ENCODE measurements at regions not wholly inside any gene's neighbourhood (a gene's known extent, or its start where the extent isn't known, plus 50 kb on each side); places are given as distances from the start of the nearest gene placed in this dataset.

GRCh38 chr2:128982001-128982400 lies 663.3 kb upstream of the HS6ST1 start:
- ChIA-PET CTCF (no interaction called here), POLR2A (ENCODE audit: unreplicated experiment) (no interaction called here)
- Histone ChIP-seq H3K4me1 (ENCODE audit: insufficient read depth, low read length) (no peaks in the 10 kb centered on the region), H3K4me3 (ENCODE audit: low read length) (no peak overlapping the region), H3K9me2 (replicated peaks; ENCODE audit: low read length) (no peaks in the 10 kb centered on the region), H3K4me2 (ENCODE audit: low read length) (no peak overlapping the region), H3K27me3 (ENCODE audit: low read length) (no peaks in the 10 kb centered on the region), H3K27ac (ENCODE audit: low read length) (no peak overlapping the region), H4K20me1 (ENCODE audit: low read length) (no peaks in the 10 kb centered on the region), H3K9me3 (ENCODE audit: low read length) (no peaks in the 10 kb centered on the region), H3K79me2 (ENCODE audit: low read length) (no peaks in the 10 kb centered on the region), H3K36me3 (ENCODE audit: low read depth, low read length) (no peaks in the 10 kb centered on the region), H2AFZ (ENCODE audit: low read length) (no peak overlapping the region), H3K9ac (ENCODE audit: low read length) (no peak overlapping the region), H3F3A (ENCODE audit: low read length, unreplicated experiment) (no peaks in the 10 kb centered on the region)
- ATAC-seq (no peak), DNase-seq (no peak)
- intact Hi-C loops (cut with micrococcal nuclease), result no loop called here
- TF ChIP-seq CTCF (conservative IDR thresholded peaks at IDR 0.05; ENCODE audit: low read depth, low read length) (no peak), EZH2 (IDR thresholded peaks at IDR 0.05; ENCODE audit: low read length, unreplicated experiment) (no peak), EZH2phosphoT487 (IDR thresholded peaks at IDR 0.05; ENCODE audit: borderline replicate concordance, low read length) (no peak)
- BruUV-seq (replicated peaks), result no TSS peak

- Histone ChIP-seq H3K4me2 (ENCODE audit: low read length) (no peak overlapping the region), H3K4me3 (ENCODE audit: low read length) (no peak overlapping the region), H3K27me3 (ENCODE audit: low read length) (no peaks in the 10 kb centered on the region), H3F3A (ENCODE audit: low read length, unreplicated experiment) (no peaks in the 10 kb centered on the region), H4K20me1 (ENCODE audit: low read length) (no peaks in the 10 kb centered on the region), H3K4me1 (ENCODE audit: insufficient read depth, low read length) (no peaks in the 10 kb centered on the region), H3K9me3 (ENCODE audit: low read length) (no peaks in the 10 kb centered on the region), H3K36me3 (ENCODE audit: low read depth, low read length) (no peaks in the 10 kb centered on the region), H2AFZ (ENCODE audit: low read length) (no peak overlapping the region), H3K79me2 (ENCODE audit: low read length) (no peaks in the 10 kb centered on the region), H3K27ac (ENCODE audit: low read length) (no peak overlapping the region), H3K9ac (ENCODE audit: low read length) (no peak overlapping the region), H3K9me2 (replicated peaks; ENCODE audit: low read length) (no peaks in the 10 kb centered on the region)
- POLR2A ChIA-PET (ENCODE audit: unreplicated experiment), result no interaction called here
- no TSS peak for BruUV-seq (replicated peaks)
- DNase-seq (no peak), ATAC-seq (no peak)
- CTCF ChIA-PET, result no interaction called here
- intact Hi-C loops (cut with micrococcal nuclease), result no loop called here
- no peak for TF ChIP-seq EZH2 (IDR thresholded peaks at IDR 0.05; ENCODE audit: low read length, unreplicated experiment)
- no peak for TF ChIP-seq EZH2phosphoT487 (IDR thresholded peaks at IDR 0.05; ENCODE audit: borderline replicate concordance, low read length)
- no peak for TF ChIP-seq CTCF (conservative IDR thresholded peaks at IDR 0.05; ENCODE audit: low read depth, low read length)
Measured at GRCh38 chr2:128982670-128983069, 664.0 kb upstream of the HS6ST1 start.

GRCh38 chr2:128983094-128983493 lies 664.4 kb upstream of the HS6ST1 start:
- Histone ChIP-seq H3K4me2 (ENCODE audit: low read length) (no peak overlapping the region), H3K36me3 (ENCODE audit: low read depth, low read length) (no peaks in the 10 kb centered on the region), H3K9ac (ENCODE audit: low read length) (no peak overlapping the region), H3F3A (ENCODE audit: low read length, unreplicated experiment) (no peaks in the 10 kb centered on the region), H3K79me2 (ENCODE audit: low read length) (no peaks in the 10 kb centered on the region), H4K20me1 (ENCODE audit: low read length) (no peaks in the 10 kb centered on the region), H3K4me3 (ENCODE audit: low read length) (no peak overlapping the region), H2AFZ (ENCODE audit: low read length) (no peak overlapping the region), H3K4me1 (ENCODE audit: insufficient read depth, low read length) (no peaks in the 10 kb centered on the region), H3K27ac (ENCODE audit: low read length) (no peak overlapping the region), H3K27me3 (ENCODE audit: low read length) (no peaks in the 10 kb centered on the region), H3K9me3 (ENCODE audit: low read length) (no peaks in the 10 kb centered on the region), H3K9me2 (replicated peaks; ENCODE audit: low read length) (no peaks in the 10 kb centered on the region)
- ChIA-PET POLR2A (ENCODE audit: unreplicated experiment) (no interaction called here), CTCF (no interaction called here)
- DNase-seq (no peak), ATAC-seq (no peak)
- no TSS peak for BruUV-seq (replicated peaks)
- intact Hi-C loops (cut with micrococcal nuclease), result no loop called here
- TF ChIP-seq EZH2phosphoT487 (IDR thresholded peaks at IDR 0.05; ENCODE audit: borderline replicate concordance, low read length) (no peak), CTCF (conservative IDR thresholded peaks at IDR 0.05; ENCODE audit: low read depth, low read length) (no peak), EZH2 (IDR thresholded peaks at IDR 0.05; ENCODE audit: low read length, unreplicated experiment) (no peak)
